Chondrocyte (in vitro differentiated cells): ENCODE measurements at regions not wholly inside any gene's neighbourhood (a gene's known extent, or its start where the extent isn't known, plus 50 kb on each side); places are given as distances from the start of the nearest gene placed in this dataset.

Experiments used
- DNase-seq: peaks from one replicate; pipeline ENCODE4 v3.0.0; 2021; ENCODE audit warnings: mixed read lengths, low spot score
- H3K27ac Mint-ChIP-seq: one replicate; pipeline ENCODE4 v1.8.0; 2021; ENCODE audit warnings: mild to moderate bottlenecking, moderate library complexity, mixed read lengths; ENCODE audit not compliant: unreplicated experiment
- H3K27me3 Mint-ChIP-seq: 2 replicates; pipeline ENCODE4 v1.8.0; 2021; ENCODE audit warnings: low read depth, mixed read lengths
- H3K36me3 Mint-ChIP-seq: 2 replicates; pipeline ENCODE4 v1.8.0; 2021; ENCODE audit warnings: low read depth, mixed read lengths
- H3K4me1 Mint-ChIP-seq: 2 replicates; pipeline ENCODE4 v1.8.0; 2021; ENCODE audit warnings: low read depth, mild to moderate bottlenecking, mixed read lengths
- H3K4me3 Mint-ChIP-seq: one replicate; pipeline ENCODE4 v1.8.0; 2021; ENCODE audit warnings: mild to moderate bottlenecking, moderate library complexity, mixed read lengths; ENCODE audit not compliant: unreplicated experiment
- H3K9me3 Mint-ChIP-seq: 2 replicates; pipeline ENCODE4 v1.8.0; 2021; ENCODE audit warnings: low read depth, mixed read lengths
- TF ChIP-seq, protein P1 (sequence below): fragments of 200-600 bp; sonication (generic); IDR thresholded peaks from 2 replicates; pipeline ENCODE4 v1.5.0; 2021; ENCODE audit warnings: antibody characterized with exemption, mild to moderate bottlenecking, moderate library complexity

DNA sequence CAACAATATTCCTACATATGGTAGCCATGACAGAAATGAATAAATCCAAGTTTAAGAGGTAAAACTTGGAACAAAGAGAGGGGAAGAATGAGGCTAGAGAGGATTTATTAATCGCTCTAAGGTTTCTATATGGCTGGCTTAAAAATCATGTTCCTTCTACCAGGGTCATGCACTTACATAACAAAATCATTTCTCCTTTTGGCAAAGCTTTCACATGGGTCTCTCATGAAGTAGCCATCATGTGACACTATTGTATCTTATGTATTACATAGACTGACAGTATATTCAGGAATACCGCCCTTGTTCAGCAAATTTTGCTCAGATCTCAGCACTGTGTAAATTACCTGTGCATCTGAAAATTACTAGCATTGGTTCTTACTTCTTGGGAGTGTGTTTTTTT lies 1554.5 kb upstream of the SLC39A10 start:
- Mint-ChIP-seq H3K27me3 (peaks cover 3% of the 10 kb centered on the region), H3K36me3 (no peaks in the 10 kb centered on the region), H3K4me3 (no peak overlapping the region), H3K4me1 (no peaks in the 10 kb centered on the region), H3K27ac (no peak overlapping the region), H3K9me3 (no peaks in the 10 kb centered on the region)
- TF ChIP-seq, protein P1, sequence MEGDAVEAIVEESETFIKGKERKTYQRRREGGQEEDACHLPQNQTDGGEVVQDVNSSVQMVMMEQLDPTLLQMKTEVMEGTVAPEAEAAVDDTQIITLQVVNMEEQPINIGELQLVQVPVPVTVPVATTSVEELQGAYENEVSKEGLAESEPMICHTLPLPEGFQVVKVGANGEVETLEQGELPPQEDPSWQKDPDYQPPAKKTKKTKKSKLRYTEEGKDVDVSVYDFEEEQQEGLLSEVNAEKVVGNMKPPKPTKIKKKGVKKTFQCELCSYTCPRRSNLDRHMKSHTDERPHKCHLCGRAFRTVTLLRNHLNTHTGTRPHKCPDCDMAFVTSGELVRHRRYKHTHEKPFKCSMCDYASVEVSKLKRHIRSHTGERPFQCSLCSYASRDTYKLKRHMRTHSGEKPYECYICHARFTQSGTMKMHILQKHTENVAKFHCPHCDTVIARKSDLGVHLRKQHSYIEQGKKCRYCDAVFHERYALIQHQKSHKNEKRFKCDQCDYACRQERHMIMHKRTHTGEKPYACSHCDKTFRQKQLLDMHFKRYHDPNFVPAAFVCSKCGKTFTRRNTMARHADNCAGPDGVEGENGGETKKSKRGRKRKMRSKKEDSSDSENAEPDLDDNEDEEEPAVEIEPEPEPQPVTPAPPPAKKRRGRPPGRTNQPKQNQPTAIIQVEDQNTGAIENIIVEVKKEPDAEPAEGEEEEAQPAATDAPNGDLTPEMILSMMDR = no peak
- DNase-seq = no peak

DNA sequence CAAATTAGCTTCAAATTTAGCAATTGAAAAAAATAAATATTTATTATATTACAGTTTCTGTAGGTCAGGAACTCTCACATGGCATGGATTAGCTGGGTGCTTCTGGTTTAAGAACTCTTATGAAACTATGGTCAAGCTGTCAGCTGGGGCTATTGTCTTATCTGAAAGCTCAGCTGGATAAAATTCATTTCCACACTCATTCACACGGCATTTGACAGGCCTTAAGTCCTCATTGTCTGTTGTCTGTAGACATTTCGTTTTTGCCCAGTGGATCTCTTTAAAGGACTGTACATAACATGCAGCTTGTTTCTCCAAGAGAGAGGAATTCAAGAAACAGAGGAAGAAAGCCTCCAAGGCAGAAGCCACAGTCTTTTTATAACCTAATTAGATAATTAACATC lies 1556.8 kb upstream of the SLC39A10 start:
- no peaks in the 10 kb centered on the region for H3K4me1 Mint-ChIP-seq

DNA sequence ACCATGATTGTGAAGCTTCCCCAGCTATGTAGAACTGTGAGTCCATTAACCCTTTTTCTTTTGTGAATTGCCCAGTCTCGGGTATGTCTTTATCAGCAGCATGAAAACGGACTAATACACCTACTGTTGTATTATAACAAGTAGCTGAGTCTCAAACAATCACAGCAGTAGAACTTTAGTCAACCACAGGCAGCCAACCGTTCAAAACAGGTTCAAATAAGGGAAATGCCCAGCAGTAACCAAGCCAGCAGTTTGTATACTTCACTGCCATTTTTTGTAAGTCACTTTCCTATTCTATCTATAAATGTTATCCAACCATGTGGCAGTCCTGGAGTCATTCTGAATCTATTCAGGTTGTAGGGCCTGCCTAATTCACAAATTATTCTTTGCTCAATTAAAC lies 1560.6 kb upstream of the SLC39A10 start:
- Mint-ChIP-seq H3K9me3 (peaks cover 3% of the 10 kb centered on the region), H3K27ac (no peak overlapping the region)

More for the DNA sequence above, 1556.8 kb upstream of the SLC39A10 start:
- TF ChIP-seq, protein P1 = no peak
- Mint-ChIP-seq H3K4me3 (no peak overlapping the region), H3K27ac (no peak overlapping the region), H3K27me3 (no peaks in the 10 kb centered on the region), H3K36me3 (no peaks in the 10 kb centered on the region), H3K9me3 (peaks cover 3% of the 10 kb centered on the region)
- no peak for DNase-seq

DNA sequence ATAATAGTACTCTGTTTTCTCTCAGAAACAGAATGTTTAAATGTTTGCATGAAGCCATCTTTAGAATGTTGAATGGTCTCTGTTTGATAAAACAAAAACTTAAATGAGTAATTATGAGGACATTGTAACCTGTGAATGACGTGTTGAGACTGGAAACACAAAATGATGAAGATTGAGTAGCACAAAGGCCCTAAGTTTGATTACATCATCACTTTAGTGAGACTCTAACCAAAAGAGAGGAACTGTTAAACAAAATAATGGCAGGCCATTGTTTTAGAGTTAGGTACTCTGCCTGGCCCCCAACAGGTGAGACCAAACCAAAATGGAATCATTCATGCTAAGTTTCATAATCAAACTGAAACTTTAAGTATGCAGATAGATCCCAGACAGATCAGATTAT lies 1561.7 kb upstream of the SLC39A10 start:
- Mint-ChIP-seq H3K4me3 (no peak overlapping the region), H3K36me3 (no peaks in the 10 kb centered on the region), H3K27ac (no peak overlapping the region), H3K9me3 (peaks cover 3% of the 10 kb centered on the region), H3K4me1 (no peaks in the 10 kb centered on the region), H3K27me3 (no peaks in the 10 kb centered on the region)
- TF ChIP-seq, protein P1 = no peak
- no peak for DNase-seq

More for the DNA sequence above, 1560.6 kb upstream of the SLC39A10 start:
- H3K4me1 Mint-ChIP-seq = no peaks in the 10 kb centered on the region
- no peak for DNase-seq
- no peaks in the 10 kb centered on the region for H3K36me3 Mint-ChIP-seq
- TF ChIP-seq, protein P1 = no peak
- H3K27me3 Mint-ChIP-seq = no peaks in the 10 kb centered on the region
- H3K4me3 Mint-ChIP-seq = no peak overlapping the region

DNA sequence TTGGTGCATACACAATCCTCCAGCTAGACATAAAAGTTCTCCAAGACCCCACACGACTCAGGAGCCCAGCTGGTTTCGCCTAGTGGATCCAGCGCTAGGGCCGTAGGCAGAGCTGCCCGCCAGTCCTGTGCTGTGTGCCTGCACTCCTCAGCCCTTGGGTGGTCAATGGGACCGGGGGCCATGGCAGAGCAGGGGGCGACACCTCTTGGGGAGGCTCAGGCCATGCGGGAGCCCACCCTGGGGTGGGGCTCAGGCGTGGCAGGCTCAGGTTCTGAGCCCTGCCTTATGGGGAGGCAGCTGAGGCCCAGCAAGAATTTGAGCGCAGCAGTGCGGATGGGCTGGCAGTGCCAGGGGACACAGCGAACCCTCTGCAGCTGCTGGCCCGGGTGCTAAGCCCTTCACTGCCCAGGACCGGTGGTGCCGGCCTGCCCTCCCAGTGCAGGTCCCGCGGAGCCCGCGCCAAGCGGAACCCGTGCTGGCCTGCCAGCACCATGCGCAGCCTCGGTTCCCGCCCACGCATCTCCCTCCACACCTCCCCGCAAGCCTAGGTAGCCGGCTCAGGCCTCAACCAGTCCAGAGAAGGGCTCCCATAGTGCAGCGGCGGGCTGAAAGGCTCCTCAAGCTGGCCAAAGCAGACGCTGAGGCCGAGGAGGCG lies 1566.6 kb upstream of the SLC39A10 start:
- Mint-ChIP-seq H3K36me3 (no peaks in the 10 kb centered on the region), H3K9me3 (peaks cover 2% of the 10 kb centered on the region), H3K4me1 (peaks cover 4% of the 10 kb centered on the region), H3K27me3 (no peaks in the 10 kb centered on the region), H3K27ac (no peak overlapping the region), H3K4me3 (no peak overlapping the region)
- DNase-seq = peak; percentile 90
- TF ChIP-seq, protein P1 = no peak
